Sciatic nerve (tissue), 2 donors: ENCODE measurements at regions not wholly inside any gene's neighbourhood (a gene's known extent, or its start where the extent isn't known, plus 50 kb on each side); places are given as distances from the start of the nearest gene placed in this dataset.

Source experiments
- ATAC-seq: fragments of 200-7000 bp; cut with Tn5 transposase; one replicate; pipeline ENCODE4 v1.9.1; 2020; ENCODE audit warnings: mild to moderate bottlenecking, moderate library complexity
- DNase-seq: peaks from one replicate; pipeline ENCODE4 v3.0.0-alpha.2; 2020; ENCODE audit warnings: low spot score
- intact Hi-C: fragments of 100-400 bp; cut with DNase I; formaldehyde crosslinking; loops from one replicate; pipeline ENCODE4 v1.14.2; 2022
- donor health status: DM: no; HTN: no; CAD: no.
- donor health status: DM: no; HTN: no; CAD: no.

DNA sequence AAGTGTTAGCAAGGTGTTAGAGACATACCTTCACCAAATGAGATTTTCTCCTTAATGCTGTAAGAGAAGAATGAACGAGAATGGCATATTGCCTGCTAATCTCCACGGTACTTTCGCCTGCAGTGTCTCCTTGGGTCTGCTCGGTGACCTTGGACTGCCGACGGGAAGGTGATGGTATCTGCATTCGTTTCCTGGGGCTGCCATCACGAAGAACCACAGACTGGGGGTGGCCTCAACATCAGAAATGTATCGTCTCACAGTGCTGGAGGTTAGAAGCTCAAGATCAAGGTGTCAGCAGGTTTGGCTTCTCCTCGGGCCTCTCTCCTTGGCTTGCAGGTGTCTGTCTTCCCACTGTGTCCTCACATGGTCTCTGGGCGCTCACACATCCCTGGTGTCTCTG is 86.3 kb upstream of the TNRC6C start:
- ATAC-seq (no peak), DNase-seq (no peak)
- intact Hi-C loops: no loop called here

DNA sequence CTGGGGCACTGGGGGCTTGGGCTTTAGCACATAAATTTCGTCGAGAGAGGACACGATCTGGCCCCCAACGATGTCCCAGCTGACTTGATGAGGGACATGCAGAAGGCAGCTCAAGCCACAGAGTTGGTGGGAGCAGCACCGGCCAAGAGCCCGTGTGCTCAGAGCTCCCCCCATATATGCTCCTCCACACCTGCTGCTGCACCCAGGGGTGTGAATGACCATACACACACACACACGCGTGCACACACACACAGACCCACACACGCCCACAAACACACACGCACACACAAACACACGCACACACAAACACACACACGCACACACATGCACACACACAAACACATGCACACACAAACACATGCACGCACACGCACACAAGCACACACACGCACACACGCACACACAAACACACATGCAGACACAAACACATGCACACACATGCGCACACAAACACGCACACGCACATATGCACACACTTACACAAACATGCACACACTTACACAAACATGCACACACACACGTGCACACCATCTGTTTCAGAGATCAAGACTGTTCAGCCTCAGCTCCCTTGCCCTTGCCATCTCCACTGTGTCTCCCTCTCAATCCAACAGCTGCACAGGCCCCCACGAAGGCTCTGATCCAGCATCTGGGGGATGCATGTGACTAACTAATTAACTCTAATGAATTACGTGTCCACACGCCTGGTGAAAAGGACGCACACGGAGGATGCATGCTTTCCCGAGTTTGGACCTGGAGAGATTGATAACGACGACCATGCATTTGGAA is 85.6 kb upstream of the TNRC6C start:
- DNase-seq: peak; percentile 26
- intact Hi-C loops: no loop called here
- ATAC-seq: no peak

DNA sequence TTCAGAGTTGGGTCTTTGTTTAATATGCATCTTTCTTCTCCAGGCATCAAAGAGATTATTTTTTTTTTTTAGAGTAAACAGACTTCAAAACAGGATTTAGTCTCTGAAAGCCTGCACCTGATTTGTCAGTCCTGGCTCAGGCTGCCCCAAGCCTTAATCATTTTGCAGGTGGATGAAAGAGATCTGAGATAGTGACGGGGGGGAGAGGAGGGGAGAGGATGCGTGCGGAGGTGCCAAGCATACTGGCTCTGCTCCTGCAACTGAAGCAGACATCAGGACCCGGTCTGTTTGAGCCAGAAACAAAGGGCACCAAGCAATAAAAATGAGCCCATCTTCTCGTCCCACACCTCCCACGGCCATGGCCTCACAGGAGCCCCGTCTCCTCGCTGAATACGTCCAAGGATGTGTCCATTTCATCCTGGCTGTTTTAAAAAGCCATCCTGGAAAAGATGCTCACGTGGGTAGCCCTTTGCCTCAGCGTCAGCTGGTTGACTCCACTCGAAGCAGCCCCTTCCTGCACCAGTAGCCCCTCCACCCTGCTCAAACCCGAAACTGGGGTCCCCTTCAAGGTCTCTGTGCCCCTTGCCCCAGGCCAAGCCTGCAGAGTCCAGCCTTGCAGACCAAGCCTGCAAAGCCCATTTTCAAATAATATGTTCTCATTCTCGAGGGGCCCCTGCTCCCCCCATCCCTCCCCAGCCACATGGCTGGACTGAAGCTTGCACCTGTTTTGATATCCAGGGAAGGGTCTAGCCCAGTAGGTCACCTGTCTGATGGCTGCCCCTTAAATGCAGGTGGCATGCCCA is 84.8 kb upstream of the TNRC6C start:
- ATAC-seq (no peak), DNase-seq (peak; percentile 17)
- intact Hi-C loops: no loop called here

DNA sequence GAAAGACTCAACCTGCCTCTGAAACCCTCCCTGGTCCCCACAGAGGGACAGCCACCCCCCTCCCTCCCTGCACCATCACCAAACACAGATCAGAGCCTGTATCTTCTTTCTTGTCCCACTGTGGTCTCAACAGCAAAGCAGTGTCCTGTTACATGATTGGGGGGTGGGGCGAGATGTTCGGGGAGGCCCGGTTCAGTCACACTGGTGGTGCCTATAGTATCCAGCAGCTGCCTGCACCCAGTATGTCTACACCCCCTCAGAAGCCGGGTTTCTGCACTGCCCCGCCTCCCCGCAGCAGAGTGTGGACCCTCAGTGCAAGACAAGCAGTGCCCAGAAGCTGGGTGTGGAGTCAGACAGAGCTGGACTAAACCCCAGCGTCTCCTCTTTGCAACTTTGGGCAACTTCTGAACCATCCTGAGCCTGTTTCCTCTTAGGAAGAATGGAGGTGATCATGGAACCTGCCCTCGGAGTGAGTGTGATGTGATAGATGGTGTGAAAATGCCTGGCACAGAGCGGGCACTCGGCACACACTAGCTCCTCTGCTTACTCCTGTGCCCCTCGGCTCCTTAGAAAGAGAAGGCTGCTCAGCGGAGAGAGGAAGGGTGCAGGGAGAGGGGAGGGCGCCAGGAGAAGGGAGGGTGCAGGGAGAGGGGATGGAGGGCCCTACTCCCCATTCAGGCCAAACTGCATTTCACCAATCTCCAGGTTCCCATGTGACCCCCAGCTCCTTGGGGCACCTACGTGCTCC is 84.0 kb upstream of the TNRC6C start:
- ATAC-seq (peak; percentile 23), DNase-seq (no peak)
- intact Hi-C loops: no loop called here

DNA sequence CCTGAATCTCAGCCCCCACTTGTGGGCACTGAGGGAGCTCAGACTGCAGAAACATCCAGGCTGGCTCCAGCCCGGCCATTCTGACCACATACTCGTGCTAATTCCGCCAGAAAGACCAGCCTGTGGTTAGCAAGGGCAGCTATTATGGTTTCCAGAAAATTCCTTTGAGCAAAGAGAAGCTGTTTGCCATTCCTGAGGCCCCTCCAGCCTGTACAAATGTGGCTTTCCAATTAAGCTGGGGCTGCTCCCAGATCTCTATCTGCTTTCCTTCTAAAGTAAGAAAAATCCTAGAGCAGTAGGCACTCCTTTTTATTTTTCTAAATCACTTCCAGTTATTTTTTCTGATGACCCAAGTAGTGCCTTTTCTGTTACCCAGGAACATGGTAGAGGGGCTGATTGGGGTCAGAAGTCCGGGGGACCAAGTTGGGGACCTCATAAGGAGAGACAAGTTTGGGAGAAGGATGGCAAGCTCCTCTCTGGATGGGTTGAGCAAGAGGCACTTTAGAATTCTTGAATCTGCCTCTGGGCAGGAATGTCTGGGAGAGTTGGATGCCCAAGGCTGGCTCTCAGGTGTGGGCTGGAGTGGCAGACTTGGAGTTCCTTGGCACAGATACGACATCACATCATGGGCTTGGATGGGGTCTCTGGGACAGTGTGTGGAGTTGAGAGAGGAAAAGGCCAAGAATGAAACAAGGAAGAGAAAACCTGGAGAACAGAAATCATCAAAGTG is 83.3 kb upstream of the TNRC6C start:
- intact Hi-C loops: no loop called here
- ATAC-seq (peak; percentile 29), DNase-seq (no peak)

DNA sequence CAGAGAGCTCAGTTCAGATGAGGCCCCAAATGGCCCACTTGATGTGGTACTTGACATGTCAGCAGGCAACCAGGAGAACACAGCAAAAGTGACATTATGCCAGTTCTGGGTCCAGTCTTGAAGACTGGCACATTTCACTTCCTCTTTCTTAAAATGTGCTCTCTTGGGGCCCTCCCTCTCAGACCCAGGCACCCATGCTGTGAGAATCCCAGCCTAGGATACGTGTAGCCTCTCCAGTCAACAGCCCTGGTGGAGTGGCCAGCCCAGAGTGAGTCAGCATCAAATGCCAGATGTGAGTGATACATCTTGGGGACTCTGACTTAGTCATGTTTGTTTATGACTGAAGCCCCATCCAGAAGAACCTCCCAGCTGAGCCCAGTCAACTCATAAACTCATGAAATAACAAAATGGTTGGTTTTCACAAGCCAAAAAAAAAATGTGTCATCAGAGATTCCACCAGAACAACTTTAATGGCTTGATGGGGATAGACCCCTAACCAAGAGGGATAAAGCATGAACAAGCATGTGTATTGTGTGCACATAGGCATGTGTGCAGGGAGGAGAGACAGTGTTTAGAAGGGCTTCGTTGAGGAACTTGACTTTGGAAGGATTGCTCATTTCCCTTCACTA is 82.5 kb upstream of the TNRC6C start:
- DNase-seq (no peak), ATAC-seq (no peak)
- intact Hi-C loops: no loop called here

DNA sequence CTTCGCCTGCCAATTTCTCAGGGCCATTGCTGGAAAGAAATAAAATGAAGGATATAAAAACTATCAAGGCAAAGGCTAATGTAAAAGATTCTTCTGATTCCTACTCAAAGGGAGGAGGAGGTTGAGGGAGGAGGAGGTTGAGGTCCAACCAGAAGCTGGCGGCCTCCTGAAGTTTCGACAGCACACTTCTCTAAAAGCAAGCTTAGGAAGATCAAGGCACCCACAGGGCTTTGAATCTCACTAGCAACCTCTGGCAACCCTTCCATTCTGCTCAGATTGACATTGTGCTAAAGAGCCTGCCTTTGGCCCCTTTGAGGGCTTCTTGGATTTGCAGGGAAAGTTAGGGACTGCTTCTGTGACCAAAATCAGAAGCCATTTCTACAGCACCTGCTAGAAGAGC is 81.5 kb upstream of the TNRC6C start:
- DNase-seq: no peak
- intact Hi-C loops: no loop called here
- no peak for ATAC-seq

DNA sequence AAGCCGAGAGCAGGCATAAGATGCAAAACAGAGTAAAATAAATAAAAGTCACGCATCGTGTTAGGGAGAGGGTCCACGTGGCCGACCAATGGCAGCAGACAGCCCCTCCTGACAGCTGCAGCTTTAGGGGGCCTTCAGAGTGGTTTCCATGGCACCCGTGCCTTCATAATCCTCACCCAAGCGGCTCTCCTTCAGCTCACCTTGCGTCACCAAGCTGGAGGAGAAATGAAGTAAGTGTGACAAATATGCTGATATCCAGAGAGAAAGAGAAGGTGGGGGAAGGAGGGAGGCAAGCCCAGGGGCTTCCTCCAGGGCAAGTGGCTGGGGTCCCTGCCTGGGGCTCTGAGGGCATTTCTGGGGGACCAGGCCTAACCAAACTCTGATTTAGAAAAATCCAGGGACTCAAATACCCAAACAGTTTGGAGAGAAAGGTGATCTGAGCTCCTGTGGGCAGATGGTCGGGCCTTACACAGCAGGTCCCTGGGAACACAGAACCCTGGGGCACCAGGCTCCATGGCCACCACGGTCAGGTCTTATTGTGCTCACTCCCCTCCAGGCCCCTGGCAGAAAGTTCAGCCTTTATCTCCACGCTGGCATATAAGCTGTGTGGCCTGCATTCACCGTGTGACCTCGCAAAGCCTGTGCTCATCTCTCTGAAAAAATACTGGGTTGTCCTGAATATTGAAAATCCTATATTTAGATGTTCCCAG is 80.7 kb upstream of the TNRC6C start:
- DNase-seq: no peak
- no peak for ATAC-seq
- intact Hi-C loops: no loop called here

DNA sequence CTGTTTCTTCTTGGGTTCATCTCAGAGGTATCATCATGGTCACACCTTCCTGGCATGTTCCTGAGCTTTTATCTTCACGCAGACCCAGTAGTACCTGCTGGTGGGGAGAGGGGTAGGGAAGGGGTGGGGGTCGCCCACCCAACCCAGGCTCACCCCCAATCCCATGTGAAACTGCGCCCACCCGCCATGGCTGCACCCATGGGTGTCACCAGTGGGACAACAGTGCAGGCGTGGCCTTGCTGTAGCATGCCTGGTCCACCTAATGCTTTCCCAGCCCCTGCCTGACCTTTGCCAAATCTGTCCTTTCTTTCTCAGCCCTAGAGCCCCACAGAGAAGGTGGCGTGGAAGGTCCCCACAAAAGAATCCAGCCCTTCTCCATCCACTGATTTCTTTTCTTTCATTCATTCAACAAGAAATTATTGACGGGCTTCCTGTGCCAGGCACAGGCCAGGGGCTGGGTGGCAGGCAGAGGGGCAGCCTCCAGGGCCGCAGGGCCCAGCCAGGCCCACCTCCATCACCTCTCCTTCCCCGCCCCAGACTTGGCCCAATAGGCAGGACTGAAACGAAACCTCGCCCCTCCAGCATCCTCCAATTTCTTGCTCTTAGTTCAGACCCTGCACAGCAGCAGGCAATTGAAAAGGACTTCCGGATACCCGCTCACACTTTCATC is 79.1 kb upstream of the TNRC6C start:
- intact Hi-C loops: no loop called here
- DNase-seq: no peak
- ATAC-seq: no peak

DNA sequence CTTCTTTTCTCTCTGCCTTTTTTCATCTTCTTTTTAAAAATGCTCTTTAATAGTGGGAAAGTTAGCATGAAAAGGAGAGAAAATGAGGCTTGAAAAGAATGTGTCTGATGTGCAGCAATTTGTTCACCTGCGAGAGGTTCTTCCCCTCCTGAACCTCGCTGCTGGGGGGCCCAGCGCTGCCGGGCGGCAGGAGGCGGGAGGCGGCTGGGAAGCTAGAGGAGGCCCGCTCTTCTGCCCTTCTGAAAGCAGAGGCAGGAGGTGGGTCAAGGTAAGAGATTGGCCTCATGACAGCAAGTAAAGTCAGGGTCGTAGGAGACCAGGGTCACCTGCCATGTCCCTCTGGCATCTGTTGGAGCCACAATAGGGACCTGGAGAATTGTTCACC is 78.6 kb upstream of the TNRC6C start:
- intact Hi-C loops: no loop called here
- ATAC-seq (no peak), DNase-seq (no peak)

DNA sequence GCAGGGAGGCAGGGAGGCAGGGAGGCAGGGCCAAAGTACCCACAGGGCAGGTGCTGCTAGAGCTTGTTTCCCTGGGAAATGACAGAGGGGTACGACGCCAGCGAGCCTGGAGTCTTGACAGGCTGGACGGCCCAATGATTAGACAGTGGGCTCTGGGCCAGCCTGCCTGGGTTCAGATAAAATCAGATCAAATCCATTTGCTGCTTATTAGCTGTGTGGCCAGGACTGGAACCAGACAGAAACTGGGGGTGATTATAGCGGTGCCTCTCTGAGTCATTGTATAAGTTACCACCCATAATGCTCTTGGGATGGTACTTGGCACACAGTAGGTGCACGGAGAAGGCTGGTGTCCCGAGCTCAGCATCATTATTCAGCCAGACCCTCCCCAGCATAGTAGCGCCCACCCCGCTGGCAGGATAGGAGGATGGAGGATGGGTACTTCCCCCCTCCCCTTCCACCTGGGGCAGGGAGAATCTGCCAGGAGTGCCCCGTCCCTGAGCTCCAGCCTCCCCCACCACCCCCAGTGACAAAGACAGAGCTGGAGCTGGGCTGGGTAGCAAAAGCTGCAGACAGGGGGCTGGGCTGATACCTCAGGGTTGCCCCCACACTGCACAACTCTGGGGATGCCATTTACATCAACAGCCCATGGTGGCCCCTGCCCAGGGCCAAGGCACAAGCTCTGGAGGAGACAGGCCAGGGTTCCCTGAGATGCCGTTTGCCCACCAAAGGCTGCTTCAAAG is 77.6 kb upstream of the TNRC6C start:
- intact Hi-C loops: no loop called here
- DNase-seq (no peak), ATAC-seq (peak; percentile 2)

DNA sequence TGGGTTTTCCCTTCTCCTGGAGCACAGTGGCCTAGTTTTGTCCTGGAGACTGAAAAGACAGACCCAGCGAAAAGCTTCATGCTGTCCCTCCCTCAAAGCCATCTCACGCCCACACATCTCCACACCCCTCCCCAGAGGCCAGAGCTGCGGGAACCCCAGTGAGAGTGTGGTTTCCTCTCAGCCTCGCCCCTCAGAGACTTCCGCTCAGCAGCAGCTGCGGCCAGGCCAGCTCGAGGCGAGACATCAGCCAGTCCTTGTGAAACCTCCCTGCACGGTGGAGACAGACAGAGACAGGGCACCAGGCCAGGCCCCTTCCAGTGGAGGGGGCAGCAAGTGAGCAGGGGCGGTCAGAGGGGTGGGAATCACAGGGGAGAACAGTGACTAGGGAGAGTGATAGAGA is 77.0 kb upstream of the TNRC6C start:
- ATAC-seq (peak; percentile 88), DNase-seq (peak; percentile 85)
- intact Hi-C loops: no loop called here

DNA sequence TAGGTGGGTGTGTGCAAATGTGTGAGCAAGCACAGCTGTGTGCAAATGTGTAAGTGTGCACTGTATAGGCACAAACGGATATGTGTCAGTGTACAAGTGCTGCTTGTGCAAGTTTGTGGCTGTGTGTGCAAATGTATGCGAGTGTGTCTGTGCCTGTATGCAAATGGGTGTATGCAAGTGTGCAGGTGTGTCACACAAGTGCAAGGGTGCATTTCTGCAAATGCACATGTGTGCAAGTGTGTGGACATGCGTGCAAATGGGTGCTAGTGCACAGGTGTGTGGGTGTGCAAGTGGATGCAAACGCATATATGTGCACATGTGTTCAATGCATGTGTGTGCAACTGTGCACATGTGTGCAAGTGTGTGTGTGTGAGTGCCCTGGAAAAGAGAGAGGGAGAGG is 76.5 kb upstream of the TNRC6C start:
- intact Hi-C loops: no loop called here
- ATAC-seq: no peak
- DNase-seq: no peak

DNA sequence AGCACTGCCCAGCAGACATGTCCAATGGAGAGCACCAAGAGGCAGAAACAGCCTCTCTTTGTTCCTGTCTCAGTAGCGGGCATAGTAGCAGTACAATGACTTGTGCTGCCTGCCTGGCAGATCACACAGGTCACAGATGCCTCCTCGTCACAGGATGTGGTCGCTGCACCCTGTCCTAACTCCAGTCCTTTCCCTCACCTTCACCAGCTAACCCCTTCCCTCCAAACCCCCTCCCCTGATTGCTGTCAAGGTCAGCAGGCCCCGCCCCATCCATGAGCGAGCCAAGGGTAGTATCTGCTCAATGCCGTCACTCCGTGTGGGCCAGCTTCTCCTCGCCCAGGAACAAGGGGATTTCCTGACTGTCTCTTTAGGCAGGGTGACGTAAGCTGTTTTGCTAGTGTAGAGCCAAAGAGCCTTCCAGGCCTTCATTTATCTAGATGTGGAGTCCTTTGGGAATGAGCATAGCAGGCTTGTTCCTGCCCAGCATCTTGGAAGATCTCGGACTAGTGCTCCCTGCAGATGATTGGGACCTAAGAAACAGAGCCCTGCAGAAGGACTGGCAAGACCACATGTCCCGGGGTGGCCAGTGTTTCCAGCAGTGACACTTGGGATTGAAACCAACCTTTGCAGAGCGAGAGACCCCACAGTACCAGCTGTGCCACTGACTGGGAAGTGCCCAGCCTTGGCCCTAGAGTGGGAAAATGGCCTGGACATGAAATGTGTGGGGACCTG is 75.9 kb upstream of the TNRC6C start:
- DNase-seq: peak; percentile 72
- intact Hi-C loops: no loop called here
- ATAC-seq: peak; percentile 56

DNA sequence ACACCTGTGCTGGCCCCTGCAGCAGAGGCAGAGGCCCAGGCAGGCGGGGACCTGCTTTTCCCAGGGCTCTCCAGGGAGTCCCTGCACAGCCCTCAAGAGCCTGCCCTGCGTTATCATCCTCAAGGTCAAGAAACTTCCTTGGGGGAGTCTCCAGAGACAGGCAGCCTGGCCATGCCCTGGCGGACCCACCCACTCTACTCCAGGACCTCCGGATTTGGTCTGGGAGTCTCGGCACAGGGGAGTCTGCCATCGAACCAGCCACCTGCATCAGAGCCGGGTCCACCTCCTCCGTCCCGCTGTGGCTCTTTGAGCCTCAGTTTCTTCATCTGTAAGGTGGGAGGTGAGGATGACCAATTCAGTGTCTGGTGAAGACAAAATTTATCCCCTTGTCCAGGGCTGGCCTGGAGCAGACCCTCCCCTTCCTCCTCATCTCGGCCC is 75.3 kb upstream of the TNRC6C start:
- ATAC-seq: no peak
- intact Hi-C loops: no loop called here
- DNase-seq: no peak

DNA sequence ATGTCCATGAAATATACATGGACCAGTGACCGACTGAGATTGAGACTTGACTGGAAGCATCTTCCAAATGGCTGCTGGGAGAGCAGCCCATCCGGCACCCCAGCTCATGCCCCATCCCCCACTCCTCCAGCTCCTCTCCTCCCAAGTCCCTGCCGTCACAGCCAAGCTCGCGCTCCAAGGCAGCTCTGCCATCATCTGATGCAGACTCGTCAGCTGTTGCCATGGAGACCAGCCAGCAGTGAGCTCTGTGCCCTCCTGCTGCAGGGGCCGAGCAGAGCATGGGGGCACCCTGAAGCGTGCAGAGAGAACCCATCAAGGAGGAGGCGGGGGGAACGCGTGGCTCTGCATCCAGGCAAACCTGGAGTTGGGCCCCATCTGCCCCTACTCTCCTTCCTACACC is 74.5 kb upstream of the TNRC6C start:
- ATAC-seq (no peak), DNase-seq (no peak)
- intact Hi-C loops: no loop called here
